GM23338 (cell line): ENCODE measurements at regions not wholly inside any gene's neighbourhood (a gene's known extent, or its start where the extent isn't known, plus 50 kb on each side); places are given as distances from the start of the nearest gene placed in this dataset.

ENCODE experiments used
- CREB1 ChIP-seq: fragments of 250-450 bp; sonication (Bioruptor Pico); IDR thresholded peaks from 2 replicates; pipeline ENCODE4 v1.5.0; 2020; ENCODE audit warnings: low read depth, mild to moderate bottlenecking, moderate library complexity
- CTCF ChIP-seq, 2 experiments: fragments of 200-600 bp in 1 of 2; sonication (generic) in 1 of 2; conservative IDR thresholded peaks; 2 replicates each; pipeline versions ENCODE4 v1.5.1 to v1.6.1; 2016 to 2017; ENCODE audit warnings: antibody characterized with exemption in 2 of 2, low read depth in 2 of 2, mild to moderate bottlenecking in 2 of 2, moderate library complexity in 1 of 2
- ETS1 ChIP-seq: IDR thresholded peaks from 2 replicates; pipeline ENCODE4 v1.6.1; 2016; ENCODE audit warnings: antibody characterized with exemption
- EZH2 ChIP-seq: fragments of 200-600 bp; sonication (generic); IDR thresholded peaks from one replicate; pipeline ENCODE4 v1.8.0; 2017; ENCODE audit warnings: antibody characterized with exemption, mild to moderate bottlenecking, low read depth; ENCODE audit not compliant: unreplicated experiment
- EZH2phosphoT487 ChIP-seq: fragments of 200-600 bp; sonication (generic); IDR thresholded peaks from one replicate; pipeline ENCODE4 v1.8.1; 2018; ENCODE audit warnings: antibody characterized with exemption; ENCODE audit not compliant: unreplicated experiment
- NANOG ChIP-seq: IDR thresholded peaks from 2 replicates; pipeline ENCODE4 v1.6.1; 2016; ENCODE audit warnings: antibody characterized with exemption, borderline replicate concordance
- POLR2AphosphoS5 ChIP-seq: IDR thresholded peaks from 2 replicates; pipeline ENCODE4 v1.6.1; 2016; ENCODE audit warnings: antibody characterized with exemption, low read depth
- REST ChIP-seq: IDR thresholded peaks from one replicate; pipeline ENCODE4 v1.6.1; 2018; ENCODE audit warnings: antibody characterized with exemption; ENCODE audit not compliant: unreplicated experiment
- STAT1 ChIP-seq: IDR thresholded peaks from one replicate; pipeline ENCODE4 v1.6.1; 2016; ENCODE audit warnings: antibody characterized with exemption; ENCODE audit not compliant: unreplicated experiment
- ZNF331 ChIP-seq: fragments of 250-450 bp; sonication (Bioruptor Pico); IDR thresholded peaks from 2 replicates; pipeline ENCODE4 v1.5.0; 2020; ENCODE audit warnings: low read depth, mild to moderate bottlenecking, moderate library complexity
- ZNF462 ChIP-seq: fragments of 250-450 bp; sonication (Bioruptor Pico); IDR thresholded peaks from 2 replicates; pipeline ENCODE4 v1.5.0; 2020; ENCODE audit warnings: mild to moderate bottlenecking, moderate library complexity

GRCh38 chr2:7356909-7357584, 439.8 kb downstream of the RNF144A start:
- TF ChIP-seq CTCF (conservative IDR thresholded peaks at IDR 0.05; ENCODE audit: low read depth in 2 of 2) (no peak), ZNF462 (CRISPR knock-in tag) (no peak), REST (no peak), EZH2phosphoT487 (no peak), EZH2 (no peak), CREB1 (CRISPR knock-in tag) (no peak), STAT1 (no peak), NANOG (no peak), ETS1 (no peak), POLR2AphosphoS5 (no peak), ZNF331 (CRISPR knock-in tag) (no peak)
